B cell (primary cell): ENCODE measurements at regions not wholly inside any gene's neighbourhood (a gene's known extent, or its start where the extent isn't known, plus 50 kb on each side); places are given as distances from the start of the nearest gene placed in this dataset.

Source experiments
- ATAC-seq: fragments of 200-7000 bp; cut with Tn5 transposase; one replicate; pipeline ENCODE4 v1.10.0; 2021; ENCODE audit warnings: low read depth, mild to moderate bottlenecking, moderate number of reproducible peaks, moderate library complexity
- CTCF ChIA-PET: fragments of 350-600 bp; sonication (Branson Sonifier 250); formaldehyde crosslinking; loops from one replicate; lab custom pipeline; 2021; ENCODE audit warnings: antibody characterized with exemption, inconsistent platforms; lab: Charles Lee
- POLR2A ChIA-PET: fragments of 350-600 bp; sonication (Branson Sonifier 250); formaldehyde crosslinking; loops from one replicate; lab custom pipeline; 2021; ENCODE audit warnings: antibody characterized with exemption; lab: Charles Lee
- DNase-seq: peaks from one replicate; pipeline ENCODE4 v3.0.0; 2013
- H2AFZ ChIP-seq: 2 replicates; pipeline ENCODE4 v1.6.1; 2012; ENCODE audit warnings: mild to moderate bottlenecking, low read depth, low read length; ENCODE audit not compliant: insufficient read depth, poor library complexity, severe bottlenecking
- H3K27ac ChIP-seq, 2 donors: 1 replicate in 1 of 2; 2 replicates in 1 of 2; pipeline ENCODE4 v1.5.1; 2012 to 2013; ENCODE audit warnings: low read length in 2 of 2, mild to moderate bottlenecking in 2 of 2, moderate library complexity in 1 of 2
- H3K27me3 ChIP-seq, 4 experiments: fragments of 200-600 bp in 1 of 4; sonication (generic) in 1 of 4; replicated peaks in 1 of 4; 1 replicate in 2 of 4; 2 replicates in 2 of 4; pipeline versions ENCODE4 v1.6.1 to v1.7.0; 2013 to 2016; ENCODE audit warnings: low read length in 3 of 4, mild to moderate bottlenecking in 2 of 4, mixed read lengths in 1 of 4, moderate library complexity in 1 of 4; ENCODE audit not compliant: insufficient read depth in 4 of 4, control insufficient read depth in 3 of 4; ENCODE audit errors: control extremely low read depth in 1 of 4
- H3K36me3 ChIP-seq, 2 experiments: replicated peaks in 1 of 2; 1 replicate in 1 of 2; 2 replicates in 1 of 2; pipeline versions ENCODE4 v1.6.1 to v1.7.1; 2013; ENCODE audit warnings: low read length in 1 of 2; ENCODE audit not compliant: insufficient read depth in 2 of 2, control insufficient read depth in 1 of 2; ENCODE audit errors: control extremely low read depth in 1 of 2, extremely low read depth in 1 of 2
- H3K4me1 ChIP-seq, 2 donors: fragments of 200-600 bp in 1 of 2; sonication (generic) in 1 of 2; 1 replicate in 1 of 2; 2 replicates in 1 of 2; pipeline versions ENCODE4 v1.5.1 to v1.6.1; 2013 to 2017; ENCODE audit warnings: low read length in 2 of 2; ENCODE audit not compliant: control insufficient read depth in 2 of 2, insufficient read depth in 2 of 2
- H3K4me2 ChIP-seq: replicated peaks from 2 replicates; pipeline ENCODE3; 2012; ENCODE audit warnings: mild to moderate bottlenecking, low read depth, low read length; ENCODE audit not compliant: poor library complexity, severe bottlenecking
- H3K4me3 ChIP-seq, 5 experiments: fragments of 200-600 bp in 1 of 5; sonication (generic) in 1 of 5; 1 replicate in 3 of 5; 2 replicates in 2 of 5; pipeline versions ENCODE4 v1.5.1 to v1.7.0; 2011 to 2016; ENCODE audit warnings: low read length in 4 of 5, mild to moderate bottlenecking in 4 of 5, low read depth in 2 of 5, control low read depth in 1 of 5, moderate library complexity in 1 of 5; ENCODE audit not compliant: insufficient read depth in 1 of 5; ENCODE audit errors: control extremely low read depth in 1 of 5, extremely low read depth in 1 of 5
- H3K79me2 ChIP-seq: fragments of 200-600 bp; sonication (generic); one replicate; pipeline ENCODE4 v1.6.0; 2016; ENCODE audit warnings: low read length; ENCODE audit not compliant: control insufficient read depth, insufficient read depth
- H3K9ac ChIP-seq: fragments of 200-600 bp; sonication (generic); 2 replicates; pipeline ENCODE4 v1.6.1; 2017; ENCODE audit warnings: mild to moderate bottlenecking, low read length, moderate library complexity
- H3K9me3 ChIP-seq, 3 donors: one replicate each; pipeline versions ENCODE4 v1.6.1 to v1.7.1; 2013; ENCODE audit warnings: low read length in 2 of 3; ENCODE audit not compliant: control insufficient read depth in 2 of 3, insufficient read depth in 1 of 3; ENCODE audit errors: control extremely low read depth in 1 of 3
- H4K20me1 ChIP-seq: 2 replicates; pipeline ENCODE4 v1.6.0; 2012; ENCODE audit warnings: mild to moderate bottlenecking, low read length; ENCODE audit not compliant: insufficient read depth, control insufficient read depth, poor library complexity, severe bottlenecking
- H3K27ac Mint-ChIP-seq: one replicate; pipeline ENCODE4 v1.8.0; 2021; ENCODE audit warnings: mixed read lengths
- H3K27me3 Mint-ChIP-seq: one replicate; pipeline ENCODE4 v1.8.0; 2021; ENCODE audit warnings: mixed read lengths
- H3K4me1 Mint-ChIP-seq: one replicate; pipeline ENCODE4 v1.8.0; 2021; ENCODE audit warnings: mixed read lengths
- H3K4me3 Mint-ChIP-seq: one replicate; pipeline ENCODE4 v1.8.0; 2021; ENCODE audit warnings: mixed read lengths
- H3K9me3 Mint-ChIP-seq: one replicate; pipeline ENCODE4 v1.8.0; 2022; ENCODE audit warnings: mixed read lengths; ENCODE audit not compliant: insufficient read depth
- CTCF ChIP-seq: fragments of 200-600 bp; IDR thresholded peaks from one replicate; pipeline ENCODE4 v1.8.0; 2022; ENCODE audit warnings: antibody characterized with exemption, mild to moderate bottlenecking
- EZH2 ChIP-seq: IDR thresholded peaks from 2 replicates; pipeline ENCODE4 v1.6.1; 2012; ENCODE audit warnings: borderline replicate concordance, low read depth, mild to moderate bottlenecking, moderate library complexity, low read length; ENCODE audit not compliant: insufficient read depth, poor library complexity, severe bottlenecking
- WGBS: methylation state at CpG from one replicate; pipeline ENCODE4 v1.1.5; 2013; ENCODE audit warnings: missing lambda C conversion rate; ENCODE audit not compliant: insufficient coverage; 5-methylcytosine and 5-hydroxymethylcytosine counted together
- intact Hi-C: fragments of 100-400 bp; cut with micrococcal nuclease; formaldehyde crosslinking; loops from one replicate; pipeline ENCODE4 v1.10.0; 2022

DNA sequence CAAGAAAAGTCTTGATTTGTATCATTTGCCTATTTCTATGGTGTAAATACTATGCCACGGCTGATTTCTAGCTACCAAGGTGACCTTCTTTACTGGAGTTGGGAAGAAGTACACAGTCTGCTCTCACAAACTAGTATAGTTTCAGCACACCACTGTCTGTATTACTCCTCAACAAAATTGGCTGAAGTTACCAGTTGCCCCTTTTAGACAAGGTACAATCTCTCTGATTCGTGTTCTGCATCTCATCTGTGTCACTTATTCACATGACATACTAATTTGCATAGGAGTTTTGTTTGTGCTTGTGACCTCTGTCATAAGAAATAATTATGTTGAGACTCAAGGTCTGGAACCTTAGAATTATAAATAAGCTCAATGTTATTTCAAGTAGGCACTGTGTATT is 97.3 kb downstream of the C11orf87 start:
- H3K4me3 ChIP-seq: no peak overlapping the region
- no peaks in the 10 kb centered on the region for H3K4me1 ChIP-seq
- no peak overlapping the region for H3K4me2 ChIP-seq
- ChIA-PET POLR2A (no interaction called here), CTCF (no interaction called here)
- no peak overlapping the region for H3K9ac ChIP-seq
- Mint-ChIP-seq H3K4me1 (no peaks in the 10 kb centered on the region), H3K27me3 (no peaks in the 10 kb centered on the region), H3K4me3 (no peak overlapping the region), H3K27ac (no peak overlapping the region), H3K9me3 (peaks cover 5% of the 10 kb centered on the region)
- no peak for TF ChIP-seq EZH2
- TF ChIP-seq CTCF: no peak
- H4K20me1 ChIP-seq: no peaks in the 10 kb centered on the region
- no peak overlapping the region for H2AFZ ChIP-seq
- H3K27ac ChIP-seq: no peak overlapping the region
- no peak for DNase-seq
- H3K79me2 ChIP-seq: no peaks in the 10 kb centered on the region
- no peaks in the 10 kb centered on the region for H3K27me3 ChIP-seq
- no CpG with 5 or more reads among the region's 2 CpGs for WGBS
- intact Hi-C loops: no loop called here
- H3K36me3 ChIP-seq: no peaks in the 10 kb centered on the region
- no peak for ATAC-seq
- H3K9me3 ChIP-seq: peaks cover 0 to 3% (median 0%) of the 10 kb centered on the region in 3 donors

GRCh38 chr11:109521571-109522086 is 99.6 kb downstream of the C11orf87 start:
- Histone ChIP-seq H3K4me2 (no peak overlapping the region), H3K9me3 (peaks cover 0 to 10% (median 0%) of the 10 kb centered on the region in 3 donors), H4K20me1 (no peaks in the 10 kb centered on the region), H3K36me3 (no peaks in the 10 kb centered on the region), H3K9ac (no peak overlapping the region), H3K4me1 (no peaks in the 10 kb centered on the region), H3K79me2 (no peaks in the 10 kb centered on the region), H2AFZ (no peak overlapping the region), H3K27ac (no peak overlapping the region), H3K4me3 (no peak overlapping the region), H3K27me3 (no peaks in the 10 kb centered on the region)
- intact Hi-C loops: no loop called here
- H3K4me3 Mint-ChIP-seq: no peak overlapping the region
- H3K4me1 Mint-ChIP-seq: no peaks in the 10 kb centered on the region
- H3K27ac Mint-ChIP-seq: no peak overlapping the region
- WGBS: no CpG with 5 or more reads among the region's 1 CpG
- DNase-seq (no peak), ATAC-seq (no peak)
- TF ChIP-seq CTCF (no peak), EZH2 (no peak)
- no peaks in the 10 kb centered on the region for H3K27me3 Mint-ChIP-seq
- H3K9me3 Mint-ChIP-seq: peaks cover under 1% of the 10 kb centered on the region
- POLR2A ChIA-PET: no interaction called here
- CTCF ChIA-PET: no interaction called here
